ENCODE measurements at regions not wholly inside any gene's neighbourhood (a gene's known extent, or its start where the extent isn't known, plus 50 kb on each side); places are given as distances from the start of the nearest gene placed in this dataset.

DNA sequence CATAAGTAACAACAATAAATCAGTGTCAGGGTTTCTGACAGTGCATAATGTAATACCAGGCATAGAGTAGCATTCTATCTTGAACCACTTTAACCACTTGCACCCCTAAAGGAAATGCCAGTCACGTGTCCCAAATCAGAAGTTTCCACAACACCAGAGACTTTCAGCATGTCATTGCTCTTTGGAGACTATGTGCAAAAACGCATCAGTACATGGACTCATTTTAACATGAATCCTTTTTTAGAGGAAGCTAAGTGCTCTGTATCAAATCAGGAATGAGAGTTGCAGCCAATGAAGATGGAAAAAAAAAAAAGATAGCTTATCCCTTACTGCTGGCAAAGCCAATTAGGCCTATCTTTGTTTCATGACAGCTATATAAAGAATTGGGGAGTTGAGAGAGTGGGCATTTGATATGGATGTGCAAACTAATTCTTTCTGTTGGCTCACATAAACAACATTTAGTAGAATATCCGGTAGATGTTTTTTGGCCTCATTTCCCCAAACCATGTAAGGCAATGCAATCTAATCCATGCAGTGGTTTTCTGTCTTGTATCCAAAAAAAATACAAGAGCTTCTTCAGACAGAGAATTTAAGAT lies 353.1 kb downstream of the IRS1 start:
- DNase-seq (ENCODE audit: extremely low read depth in 1 of 2, low read depth in 1 of 2), result no peak

- no peak for DNase-seq (ENCODE audit: extremely low read depth in 1 of 2, low read depth in 1 of 2)
Measured at GRCh38 chr2:226445216-226445861, 354.3 kb downstream of the IRS1 start.

DNA sequence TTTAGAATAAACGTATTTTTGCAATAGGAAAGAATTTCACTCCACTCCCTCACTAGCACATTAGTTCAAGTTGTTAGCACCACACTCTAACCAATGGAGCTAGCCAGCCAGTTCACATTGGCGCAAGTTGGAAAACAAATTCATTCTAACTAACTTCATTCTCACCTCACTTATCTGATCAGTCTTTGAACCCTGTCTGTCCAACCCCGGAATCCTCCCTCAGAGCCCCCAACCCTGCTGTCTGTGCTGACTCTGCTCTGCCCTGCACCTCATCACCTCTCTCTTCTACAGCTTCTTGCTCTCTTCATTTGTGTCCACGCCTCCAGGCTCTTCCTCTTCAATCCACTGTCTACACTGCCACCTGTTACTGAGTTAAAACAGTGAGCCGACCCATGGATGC lies 356.5 kb downstream of the IRS1 start:
- DNase-seq (ENCODE audit: extremely low read depth in 1 of 2, low read depth in 1 of 2), result no peak

DNA sequence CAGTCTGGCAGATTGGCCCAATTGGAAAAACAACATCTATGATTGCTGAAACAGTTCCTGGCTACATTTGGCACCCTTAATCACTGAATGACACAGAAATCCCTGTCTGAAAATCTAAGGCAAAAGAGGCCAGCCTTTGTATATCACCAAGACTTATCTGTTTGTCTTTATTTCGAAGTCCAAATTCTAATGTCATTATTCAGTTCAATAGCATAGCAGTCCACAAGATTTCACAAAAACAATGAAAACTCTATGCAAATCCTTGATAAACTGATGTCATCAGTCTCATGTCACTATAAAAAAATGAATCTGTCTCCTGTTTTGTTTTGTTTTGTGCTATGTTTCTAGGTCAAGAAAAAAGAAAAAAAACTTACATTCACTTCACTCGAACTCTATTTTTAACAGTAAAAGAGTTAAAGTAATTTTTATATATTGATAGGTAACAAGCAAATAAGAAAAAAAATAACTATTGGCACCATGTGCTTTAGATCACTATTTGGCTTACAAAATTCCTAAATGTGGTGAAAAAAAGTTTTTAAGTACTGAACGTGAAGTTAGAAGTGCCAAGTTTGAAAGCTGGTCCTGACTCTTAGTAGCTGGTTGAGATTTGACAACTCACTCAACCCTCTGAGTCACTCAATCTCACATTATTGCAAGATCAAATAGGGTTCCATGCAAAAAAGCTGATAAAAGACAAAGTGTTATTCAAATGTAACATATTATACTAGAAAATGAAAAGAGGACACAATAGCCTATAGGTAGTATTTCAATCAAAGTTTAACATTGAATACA lies 359.3 kb downstream of the IRS1 start:
- no peak for DNase-seq (ENCODE audit: extremely low read depth in 1 of 2, low read depth in 1 of 2)

DNA sequence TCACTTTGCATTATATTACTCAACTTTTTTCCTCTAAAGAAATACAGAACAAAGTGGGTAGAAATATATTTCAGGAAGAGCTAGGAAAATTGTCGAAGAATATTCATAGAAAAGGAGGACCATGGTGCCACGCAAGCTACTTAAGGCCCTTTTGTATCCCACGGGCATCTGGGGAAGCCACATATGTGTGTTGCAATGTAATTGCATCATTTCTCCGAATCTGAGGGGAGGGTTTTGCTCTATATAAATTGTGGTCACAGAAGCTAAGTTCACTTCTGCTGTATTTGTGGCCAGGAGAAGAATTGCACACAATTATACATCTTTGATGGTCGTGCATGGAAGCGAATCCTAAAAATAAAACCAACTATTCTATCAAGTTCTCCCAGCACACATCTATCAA lies 360.3 kb downstream of the IRS1 start:
- DNase-seq (ENCODE audit: extremely low read depth in 1 of 2, low read depth in 1 of 2), result no peak

DNA sequence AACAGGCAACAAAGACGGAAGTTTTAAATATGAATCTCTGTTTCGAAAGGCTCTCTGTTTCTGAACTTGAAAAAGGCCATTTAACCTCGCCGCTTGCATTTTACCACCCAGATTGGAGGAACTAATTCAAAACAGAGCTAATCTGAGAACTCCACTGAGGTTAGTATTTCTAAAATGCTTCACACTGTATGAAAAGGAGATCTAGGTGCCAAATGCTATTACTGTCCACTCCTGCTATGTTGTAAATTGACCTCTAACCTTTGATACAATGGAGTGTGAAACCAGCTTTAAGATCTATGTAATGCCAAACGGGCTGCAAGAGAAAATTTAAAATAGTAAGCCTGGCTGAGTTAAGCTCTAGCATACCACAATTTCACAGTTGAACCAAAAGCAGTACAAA lies 364.5 kb downstream of the IRS1 start:
- DNase-seq (ENCODE audit: extremely low read depth in 1 of 2, low read depth in 1 of 2), result no peak

- no peak for DNase-seq (ENCODE audit: extremely low read depth in 1 of 2, low read depth in 1 of 2)
Measured at GRCh38 chr2:226434702-226435101, 364.9 kb downstream of the IRS1 start.

DNA sequence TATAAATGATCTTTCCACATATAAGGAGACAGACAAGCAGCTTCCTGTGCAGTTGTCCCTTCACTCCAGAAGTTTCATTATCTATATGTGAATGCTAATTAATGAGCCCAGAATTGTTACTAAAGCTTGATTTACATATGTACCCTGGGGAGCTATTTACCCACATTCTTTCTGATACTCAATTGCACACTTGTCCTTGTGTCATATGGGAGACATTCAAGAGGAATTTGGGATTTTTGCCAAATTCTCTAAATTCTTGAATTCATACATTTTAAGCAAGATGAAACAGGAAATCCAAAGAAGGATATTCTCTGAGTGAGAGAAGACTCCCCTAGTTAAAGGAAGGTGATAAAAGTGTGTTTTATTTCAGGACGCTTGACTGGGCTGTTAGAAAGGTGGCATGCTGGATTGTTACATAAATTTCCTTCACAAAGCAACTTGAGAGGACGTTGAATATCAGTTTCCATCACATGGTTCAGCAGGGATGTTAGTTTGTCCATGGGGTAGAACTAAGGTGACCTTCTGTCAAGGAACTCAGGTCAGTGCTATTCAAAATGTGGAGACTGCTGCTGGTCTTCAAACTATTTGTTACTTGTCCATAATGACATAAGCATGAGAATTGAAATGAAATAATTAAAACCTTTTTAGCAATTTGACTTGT lies 368.2 kb downstream of the IRS1 start:
- no peak for DNase-seq (ENCODE audit: extremely low read depth in 1 of 2, low read depth in 1 of 2)

GRCh38 chr2:226429476-226429875 lies 370.1 kb downstream of the IRS1 start:
- DNase-seq (ENCODE audit: extremely low read depth in 1 of 2, low read depth in 1 of 2), result no peak

GRCh38 chr2:226427538-226428307 lies 371.9 kb downstream of the IRS1 start:
- DNase-seq (ENCODE audit: extremely low read depth in 1 of 2, low read depth in 1 of 2), result no peak

DNA sequence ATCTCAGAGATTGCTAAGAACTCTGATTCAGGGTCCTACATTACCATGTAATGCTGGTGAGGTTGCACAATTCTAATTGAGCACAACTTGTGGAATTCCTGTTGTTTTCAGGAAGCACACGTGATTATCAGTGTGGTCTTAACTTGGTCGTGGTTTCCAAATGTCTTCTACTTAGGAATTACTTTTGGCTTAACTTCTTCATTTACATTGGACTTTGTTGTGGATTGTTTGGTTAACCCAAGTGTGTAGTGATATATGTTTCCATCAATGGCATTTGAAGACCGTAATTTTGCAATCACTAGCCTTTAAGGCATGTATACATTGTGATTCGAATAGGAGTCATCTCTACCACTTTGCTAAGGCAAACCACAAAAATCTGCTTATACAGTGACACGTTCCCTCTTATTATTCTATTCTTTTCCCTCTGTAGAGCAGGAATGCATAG lies 373.3 kb downstream of the IRS1 start:
- no peak for DNase-seq (ENCODE audit: extremely low read depth in 1 of 2, low read depth in 1 of 2)

GRCh38 chr2:226424971-226425370 lies 374.6 kb downstream of the IRS1 start:
- no peak for DNase-seq (ENCODE audit: extremely low read depth in 1 of 2, low read depth in 1 of 2)

- DNase-seq (ENCODE audit: extremely low read depth in 1 of 2, low read depth in 1 of 2), result peak; percentile 11 to 34
Measured at GRCh38 chr2:226423498-226423960, 376.1 kb downstream of the IRS1 start.

DNA sequence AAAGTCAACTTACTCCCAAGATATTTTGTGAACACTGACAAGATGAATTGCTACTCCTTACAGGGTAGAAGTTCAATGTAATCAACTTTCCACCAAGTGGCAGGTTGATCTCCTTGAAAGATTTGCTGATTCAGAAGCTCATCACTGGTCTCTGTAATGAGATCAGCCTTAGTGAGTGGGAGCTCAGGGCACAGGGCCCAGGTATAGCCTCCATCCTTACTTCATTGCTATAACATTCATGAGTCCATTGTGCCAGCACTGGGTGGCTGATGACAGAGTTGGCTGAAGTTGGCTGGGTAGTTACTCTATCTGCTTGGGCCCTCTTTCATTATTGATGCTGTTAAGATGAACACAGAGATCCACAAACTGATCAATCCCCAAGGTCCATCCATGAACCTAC lies 379.0 kb downstream of the IRS1 start:
- no peak for DNase-seq (ENCODE audit: extremely low read depth in 1 of 2, low read depth in 1 of 2)

DNA sequence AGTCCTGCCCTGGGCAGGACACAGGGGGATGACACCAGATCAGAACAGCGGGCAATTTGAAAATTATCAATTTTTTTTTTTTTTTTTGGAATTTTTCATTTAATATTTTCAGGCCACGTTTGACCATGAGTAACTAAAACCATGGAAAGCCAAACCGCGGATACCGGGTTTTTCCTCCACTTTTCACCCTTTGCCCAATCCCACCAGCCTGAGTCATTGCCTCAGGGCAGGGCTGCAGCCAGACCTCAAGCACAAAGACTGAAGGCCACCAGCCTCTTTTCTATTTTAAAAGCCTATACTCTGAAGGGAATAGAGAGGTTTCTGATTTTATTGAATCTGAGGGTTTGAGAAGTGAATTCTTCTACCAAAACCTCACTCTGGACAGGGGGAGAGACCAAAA lies 381.1 kb downstream of the IRS1 start:
- no peak for DNase-seq (ENCODE audit: extremely low read depth in 1 of 2, low read depth in 1 of 2)

DNA sequence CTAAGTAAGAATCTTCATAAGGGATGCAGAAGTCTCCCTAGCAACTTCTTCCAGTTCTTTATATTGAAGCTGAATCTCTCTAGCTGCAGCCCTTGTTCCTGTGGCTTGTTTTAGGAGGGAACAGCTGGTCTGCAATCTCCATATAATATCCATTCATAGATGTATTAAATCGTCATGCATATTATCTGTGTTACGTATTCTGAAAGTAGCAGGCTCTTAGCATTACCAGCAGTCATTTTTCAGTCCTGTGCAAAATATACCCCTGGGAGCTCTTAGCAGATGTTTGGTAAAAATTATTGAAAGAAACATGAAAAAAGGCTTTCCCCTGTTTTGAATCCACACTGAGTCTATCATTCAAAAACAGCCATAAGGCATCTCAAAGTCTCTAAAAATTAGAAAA lies 385.3 kb downstream of the IRS1 start:
- DNase-seq (ENCODE audit: extremely low read depth in 1 of 2, low read depth in 1 of 2), result no peak

DNA sequence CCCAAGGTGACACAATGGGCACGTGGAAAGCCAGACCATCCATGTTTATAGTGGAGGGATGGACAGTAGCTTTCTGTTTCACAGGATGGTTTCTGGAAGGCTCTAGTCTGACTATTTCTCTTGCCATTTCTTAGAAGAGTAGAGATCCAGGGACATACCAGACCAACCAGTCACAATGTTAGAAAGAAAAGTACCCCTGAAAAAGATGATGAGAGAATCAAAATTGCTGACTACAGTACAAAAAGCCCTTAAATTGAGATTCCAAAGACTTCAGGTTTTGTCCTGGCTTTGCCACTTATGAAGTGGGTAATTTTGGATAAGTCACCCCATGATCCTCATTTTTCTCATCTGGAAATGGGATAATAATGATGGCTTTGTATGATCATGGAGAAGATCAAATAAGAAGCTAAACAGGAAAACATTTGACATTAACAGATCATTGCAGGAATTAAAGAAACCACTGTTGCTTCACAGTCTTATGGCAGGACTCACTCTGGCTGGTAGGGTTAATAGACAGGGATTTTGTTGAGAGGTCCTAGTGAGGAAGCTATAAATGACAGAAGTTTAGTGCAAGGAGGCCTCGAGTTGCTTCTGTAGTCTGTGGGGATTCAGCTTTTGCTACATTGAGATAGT lies 386.0 kb downstream of the IRS1 start:
- no peak for DNase-seq (ENCODE audit: extremely low read depth in 1 of 2, low read depth in 1 of 2)

- DNase-seq (ENCODE audit: extremely low read depth in 1 of 2, low read depth in 1 of 2), result no peak
Measured at GRCh38 chr2:226411727-226412360, 387.8 kb downstream of the IRS1 start.

DNA sequence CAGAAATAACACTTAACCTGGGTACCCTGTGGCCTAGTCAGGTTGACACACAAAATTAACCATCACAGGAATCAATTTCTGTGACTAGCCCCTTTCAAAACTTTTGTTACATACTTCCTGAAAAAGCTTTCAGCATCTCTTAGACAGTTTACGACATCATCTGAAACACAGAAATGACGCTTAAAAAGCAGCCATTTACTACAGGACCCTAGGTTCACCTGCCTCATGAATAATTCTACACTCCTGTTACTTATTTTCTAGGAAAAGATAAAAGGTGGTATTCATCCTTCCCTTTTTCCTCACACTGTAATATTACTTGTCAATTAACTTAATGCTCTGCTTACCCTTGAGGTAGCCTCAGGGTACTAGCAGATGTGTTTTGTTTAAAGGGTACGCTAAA lies 388.4 kb downstream of the IRS1 start:
- no peak for DNase-seq (ENCODE audit: extremely low read depth in 1 of 2, low read depth in 1 of 2)
